ENCODE measurements at regions not wholly inside any gene's neighbourhood (a gene's known extent, or its start where the extent isn't known, plus 50 kb on each side); places are given as distances from the start of the nearest gene placed in this dataset.

- TF ChIP-seq JUND (IDR thresholded peaks at IDR 0.05) (no peak), RAD21 (IDR thresholded peaks at IDR 0.05) (no peak), HNF4A (conservative IDR thresholded peaks at IDR 0.05) (no peak), FOXA2 (IDR thresholded peaks at IDR 0.05) (no peak), TAF1 (conservative IDR thresholded peaks at IDR 0.05) (no peak), ATF3 (IDR thresholded peaks at IDR 0.05) (no peak), CTCF (IDR thresholded peaks at IDR 0.05; ENCODE audit: low read depth, low read length, missing input control) (no peak), GABPA (IDR thresholded peaks at IDR 0.05 in 1 of 2, conservative IDR thresholded peaks at IDR 0.05 in 1 of 2) (no peak), RXRA (IDR thresholded peaks at IDR 0.05) (no peak), NR2F2 (IDR thresholded peaks at IDR 0.05) (no peak), HNF4G (IDR thresholded peaks at IDR 0.05) (no peak), ZBTB33 (IDR thresholded peaks at IDR 0.05) (no peak), FOXA1 (IDR thresholded peaks at IDR 0.05) (no peak), REST (IDR thresholded peaks at IDR 0.05) (no peak), EGR1 (IDR thresholded peaks at IDR 0.05; ENCODE audit: low read depth in 2 of 2) (no peak), SP1 (IDR thresholded peaks at IDR 0.05) (no peak), YY1 (IDR thresholded peaks at IDR 0.05) (no peak), MAX (IDR thresholded peaks at IDR 0.05) (no peak)
- H3K4me3 ChIP-seq (ENCODE audit: low read depth in 1 of 3, low read length in 3 of 3), result no peak overlapping the region
- H3K9ac ChIP-seq (ENCODE audit: low read depth in 1 of 2, low read length in 2 of 2), result no peak overlapping the region
- no peak overlapping the region for H3K27ac ChIP-seq (ENCODE audit: low read depth in 1 of 2, low read length in 2 of 2)
- 55% methylated on average over 1 of the region's 1 CpG for WGBS
- DNase-seq (ENCODE audit: low spot score), result no peak
- H3K4me1 ChIP-seq (ENCODE audit: control insufficient read depth in 4 of 4, insufficient read depth in 4 of 4, low read length in 3 of 4), result no peaks in the 10 kb centered on the region
- H3K36me3 ChIP-seq (ENCODE audit: control insufficient read depth in 4 of 4, insufficient read depth in 3 of 4, low read depth in 1 of 4, low read length in 3 of 4), result no peaks in the 10 kb centered on the region
- H3K9me3 ChIP-seq (ENCODE audit: control insufficient read depth in 4 of 4, low read length in 3 of 4), result no peaks in the 10 kb centered on the region
- peaks cover 0 to 3% (median 0%) of the 10 kb centered on the region in 4 donors for H3K27me3 ChIP-seq (ENCODE audit: control insufficient read depth in 4 of 4, insufficient read depth in 4 of 4, low read length in 3 of 4)
Observed at GRCh38 chr12:60043236-60043635, 447.4 kb downstream of the SLC16A7 start.
